ENCODE measurements at regions not wholly inside any gene's neighbourhood (a gene's known extent, or its start where the extent isn't known, plus 50 kb on each side); places are given as distances from the start of the nearest gene placed in this dataset.

- DNase-seq (ENCODE audit: low spot score): no peak
- WGBS (ENCODE audit: low lambda C conversion rate, missing lambda C conversion rate): 82% methylated on average over 4 of the region's 4 CpGs
- Histone ChIP-seq H3K4me3 (no peak overlapping the region), H3K27me3 (no peaks in the 10 kb centered on the region), H3K9me2 (replicated peaks; ENCODE audit: insufficient read depth) (no peaks in the 10 kb centered on the region), H3K4me1 (ENCODE audit: insufficient read depth) (peaks cover 7% of the 10 kb centered on the region), H4K20me1 (ENCODE audit: insufficient read depth, poor library complexity, severe bottlenecking) (no peaks in the 10 kb centered on the region), H3K27ac (no peak overlapping the region), H2AFZ (no peak overlapping the region), H3K4me2 (no peak overlapping the region), H3K9me3 (ENCODE audit: low read depth) (no peaks in the 10 kb centered on the region), H3K79me2 (no peaks in the 10 kb centered on the region), H3K36me3 (replicated peaks; ENCODE audit: insufficient read depth, low read depth) (no peaks in the 10 kb centered on the region)
- TF ChIP-seq EZH2 (IDR thresholded peaks at IDR 0.05; ENCODE audit: borderline replicate concordance): no peak
- TF ChIP-seq EZH2phosphoT487 (IDR thresholded peaks at IDR 0.05; ENCODE audit: low read depth, severe bottlenecking, unreplicated experiment): no peak
- no peak for TF ChIP-seq CTCF (IDR thresholded peaks at IDR 0.05; ENCODE audit: poor library complexity)
These were observed 498.6 kb downstream of the LIG4 start for GRCh38 chr13:107716741-107717140.

DNA sequence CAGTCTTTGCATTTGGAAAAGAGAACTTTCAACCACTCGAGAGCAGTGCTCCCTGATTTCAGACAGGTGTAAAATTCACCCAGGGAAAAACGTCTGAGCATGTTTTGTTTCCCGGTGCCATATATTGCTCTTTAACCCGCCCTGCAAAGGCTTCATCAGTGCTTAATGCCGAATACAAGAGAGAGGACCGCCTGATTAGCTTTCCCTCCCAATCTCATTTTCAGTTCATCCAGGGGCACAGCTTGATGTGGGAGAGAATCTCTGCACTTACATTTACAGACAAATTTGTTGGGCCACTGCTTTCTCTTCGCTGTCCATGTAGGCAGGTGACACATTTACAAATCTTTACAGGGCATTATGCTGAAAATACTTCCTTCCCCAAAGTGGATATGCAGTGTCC, 499.1 kb downstream of the LIG4 start:
- H3K4me2 ChIP-seq: no peak overlapping the region
- H4K20me1 ChIP-seq (ENCODE audit: insufficient read depth, poor library complexity, severe bottlenecking): no peaks in the 10 kb centered on the region
- TF ChIP-seq EZH2phosphoT487 (IDR thresholded peaks at IDR 0.05; ENCODE audit: low read depth, severe bottlenecking, unreplicated experiment) (no peak), CTCF (IDR thresholded peaks at IDR 0.05; ENCODE audit: poor library complexity) (no peak), EZH2 (IDR thresholded peaks at IDR 0.05; ENCODE audit: borderline replicate concordance) (no peak)
- WGBS (ENCODE audit: low lambda C conversion rate, missing lambda C conversion rate): 69% methylated on average over 7 of the region's 7 CpGs
- H3K4me3 ChIP-seq: no peak overlapping the region
- H3K27ac ChIP-seq: no peak overlapping the region
- no peak for DNase-seq (ENCODE audit: low spot score)
- no peaks in the 10 kb centered on the region for H3K36me3 ChIP-seq (replicated peaks; ENCODE audit: insufficient read depth, low read depth)
- no peaks in the 10 kb centered on the region for H3K79me2 ChIP-seq
- H3K27me3 ChIP-seq: no peaks in the 10 kb centered on the region
- H3K9me2 ChIP-seq (replicated peaks; ENCODE audit: insufficient read depth): no peaks in the 10 kb centered on the region
- no peaks in the 10 kb centered on the region for H3K9me3 ChIP-seq (ENCODE audit: low read depth)
- H2AFZ ChIP-seq: no peak overlapping the region
- peaks cover 7% of the 10 kb centered on the region for H3K4me1 ChIP-seq (ENCODE audit: insufficient read depth)

DNA sequence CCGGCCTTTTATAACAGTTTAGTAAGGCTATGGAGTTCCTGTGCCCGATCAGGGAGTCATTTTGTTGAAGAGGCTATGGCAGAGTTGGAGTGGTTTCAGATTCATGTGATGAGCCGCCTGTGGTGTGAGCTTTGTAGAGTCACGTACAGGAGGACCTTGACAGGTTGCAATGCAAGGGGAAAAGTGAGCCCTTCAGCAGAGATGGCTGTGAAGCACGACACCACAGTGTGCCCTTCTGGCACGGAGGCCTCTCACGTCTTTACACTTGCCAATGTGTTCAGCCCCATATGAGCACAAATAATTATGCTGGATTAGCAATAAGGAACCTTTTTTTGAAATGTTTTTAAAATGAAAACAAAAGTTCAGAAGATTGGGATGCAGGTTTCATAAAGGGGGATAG, 499.8 kb downstream of the LIG4 start:
- no peak overlapping the region for H3K27ac ChIP-seq
- no peak for DNase-seq (ENCODE audit: low spot score)
- no peaks in the 10 kb centered on the region for H3K79me2 ChIP-seq
- no peak overlapping the region for H3K4me2 ChIP-seq
- no peak overlapping the region for H3K4me3 ChIP-seq
- H4K20me1 ChIP-seq (ENCODE audit: insufficient read depth, poor library complexity, severe bottlenecking): no peaks in the 10 kb centered on the region
- no peak for TF ChIP-seq EZH2 (IDR thresholded peaks at IDR 0.05; ENCODE audit: borderline replicate concordance)
- no peak for TF ChIP-seq EZH2phosphoT487 (IDR thresholded peaks at IDR 0.05; ENCODE audit: low read depth, severe bottlenecking, unreplicated experiment)
- peaks cover 7% of the 10 kb centered on the region for H3K4me1 ChIP-seq (ENCODE audit: insufficient read depth)
- no peaks in the 10 kb centered on the region for H3K27me3 ChIP-seq
- 95% methylated on average over 7 of the region's 7 CpGs for WGBS (ENCODE audit: low lambda C conversion rate, missing lambda C conversion rate)
- H3K36me3 ChIP-seq (replicated peaks; ENCODE audit: insufficient read depth, low read depth): no peaks in the 10 kb centered on the region
- no peak overlapping the region for H2AFZ ChIP-seq
- no peaks in the 10 kb centered on the region for H3K9me3 ChIP-seq (ENCODE audit: low read depth)
- no peaks in the 10 kb centered on the region for H3K9me2 ChIP-seq (replicated peaks; ENCODE audit: insufficient read depth)

DNA sequence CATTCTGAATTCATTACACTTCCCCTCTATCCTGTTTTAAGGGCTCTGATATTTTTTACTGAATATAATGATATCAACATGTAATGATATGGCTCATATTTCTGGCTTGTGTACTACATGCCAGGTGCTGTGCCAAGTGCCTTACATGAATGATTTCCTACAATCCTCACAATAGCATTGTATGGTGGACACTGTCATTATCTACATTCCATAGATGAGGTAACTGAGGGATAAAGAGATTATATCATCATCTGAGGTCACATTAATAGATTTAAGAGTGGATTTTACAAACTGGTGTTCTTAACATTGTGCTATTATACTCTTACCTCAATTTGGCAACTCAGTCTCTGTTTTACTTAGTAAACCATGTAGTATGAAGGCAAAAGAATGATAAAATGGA, 502.0 kb downstream of the LIG4 start:
- Histone ChIP-seq H3K27ac (no peak overlapping the region), H3K36me3 (replicated peaks; ENCODE audit: insufficient read depth, low read depth) (no peaks in the 10 kb centered on the region), H3K9me3 (ENCODE audit: low read depth) (no peaks in the 10 kb centered on the region), H3K9me2 (replicated peaks; ENCODE audit: insufficient read depth) (no peaks in the 10 kb centered on the region), H3K4me1 (ENCODE audit: insufficient read depth) (peaks cover 7% of the 10 kb centered on the region), H3K27me3 (no peaks in the 10 kb centered on the region), H2AFZ (no peak overlapping the region), H4K20me1 (ENCODE audit: insufficient read depth, poor library complexity, severe bottlenecking) (no peaks in the 10 kb centered on the region), H3K4me3 (no peak overlapping the region), H3K4me2 (no peak overlapping the region), H3K79me2 (no peaks in the 10 kb centered on the region)
- TF ChIP-seq EZH2phosphoT487 (IDR thresholded peaks at IDR 0.05; ENCODE audit: low read depth, severe bottlenecking, unreplicated experiment) (no peak), EZH2 (IDR thresholded peaks at IDR 0.05; ENCODE audit: borderline replicate concordance) (no peak), CTCF (IDR thresholded peaks at IDR 0.05; ENCODE audit: poor library complexity) (no peak)
- no peak for DNase-seq (ENCODE audit: low spot score)

Measured in hepatocyte (in vitro differentiated cells).